ENCODE measurements at regions not wholly inside any gene's neighbourhood (a gene's known extent, or its start where the extent isn't known, plus 50 kb on each side); places are given as distances from the start of the nearest gene placed in this dataset.
"Not testable (repeated sequence)": the region's sequence is repeated elsewhere in the genome, so short reads cannot be mapped to it uniquely, and the experiment has no call there.

GRCh38 chr5:27463446-27464149 lies 425.2 kb upstream of the CDH9 start:
- Mint-ChIP-seq H3K4me3 (no peak overlapping the region), H3K27me3 (no peaks in the 10 kb centered on the region), H3K9me3 (peaks cover 0 to 4% of the 10 kb centered on the region in 2 donors), H3K4me1 (no peaks in the 10 kb centered on the region), H3K36me3 (no peaks in the 10 kb centered on the region), H3K27ac (no peak overlapping the region)
- ATAC-seq (replicated peaks) (no peak), DNase-seq (no peak)

GRCh38 chr5:27462936-27463335 lies 424.6 kb upstream of the CDH9 start:
- H3K27ac Mint-ChIP-seq = no peak overlapping the region
- DNase-seq (no peak), ATAC-seq (replicated peaks) (no peak)
- H3K4me1 Mint-ChIP-seq = no peaks in the 10 kb centered on the region
- H3K4me3 Mint-ChIP-seq = no peak overlapping the region
- H3K27me3 Mint-ChIP-seq = no peaks in the 10 kb centered on the region
- no peaks in the 10 kb centered on the region for H3K36me3 Mint-ChIP-seq
- peaks cover 0 to 4% of the 10 kb centered on the region in 2 donors for H3K9me3 Mint-ChIP-seq

- H3K36me3 Mint-ChIP-seq = no peaks in the 10 kb centered on the region
- H3K4me1 Mint-ChIP-seq = no peaks in the 10 kb centered on the region
- H3K27me3 Mint-ChIP-seq = no peaks in the 10 kb centered on the region
- no peak overlapping the region for H3K4me3 Mint-ChIP-seq
- H3K27ac Mint-ChIP-seq = no peak overlapping the region
- H3K9me3 Mint-ChIP-seq = no peaks in the 10 kb centered on the region
- no peak for ATAC-seq (replicated peaks)
- no peak for DNase-seq
These were observed 419.9 kb upstream of the CDH9 start for GRCh38 chr5:27458287-27458686.

GRCh38 chr5:27451377-27451776 lies 413.0 kb upstream of the CDH9 start:
- Mint-ChIP-seq H3K27ac (no peak overlapping the region), H3K4me3 (no peak overlapping the region), H3K9me3 (peaks cover 6 to 8% of the 10 kb centered on the region in 2 donors), H3K4me1 (no peaks in the 10 kb centered on the region), H3K27me3 (no peaks in the 10 kb centered on the region), H3K36me3 (no peaks in the 10 kb centered on the region)
- DNase-seq (no peak), ATAC-seq (replicated peaks) (no peak)

- Mint-ChIP-seq H3K4me3 (no peak overlapping the region), H3K9me3 (peaks cover 6 to 8% of the 10 kb centered on the region in 2 donors), H3K4me1 (no peaks in the 10 kb centered on the region), H3K36me3 (no peaks in the 10 kb centered on the region), H3K27me3 (no peaks in the 10 kb centered on the region), H3K27ac (no peak overlapping the region)
- ATAC-seq (replicated peaks) (no peak), DNase-seq (no peak)
These were observed 412.2 kb upstream of the CDH9 start for GRCh38 chr5:27450607-27451006.

GRCh38 chr5:27439383-27439782 lies 401.0 kb upstream of the CDH9 start:
- not testable (repeated sequence) for H3K27me3 Mint-ChIP-seq; H3K9me3 Mint-ChIP-seq; H3K4me1 Mint-ChIP-seq; H3K36me3 Mint-ChIP-seq; H3K27ac Mint-ChIP-seq; ATAC-seq (replicated peaks); H3K4me3 Mint-ChIP-seq; DNase-seq

GRCh38 chr5:27437594-27438200 lies 399.3 kb upstream of the CDH9 start:
- no peak for ATAC-seq (replicated peaks)
- Mint-ChIP-seq H3K9me3 (peaks cover 0 to 4% of the 10 kb centered on the region in 2 donors), H3K27ac (no peak overlapping the region), H3K4me1 (no peaks in the 10 kb centered on the region), H3K27me3 (no peaks in the 10 kb centered on the region), H3K36me3 (no peaks in the 10 kb centered on the region), H3K4me3 (no peak overlapping the region)
- no peak for DNase-seq

GRCh38 chr5:27434335-27434734 lies 395.9 kb upstream of the CDH9 start:
- ATAC-seq (replicated peaks) = no peak
- no peaks in the 10 kb centered on the region for H3K36me3 Mint-ChIP-seq
- no peaks in the 10 kb centered on the region for H3K4me1 Mint-ChIP-seq
- H3K27ac Mint-ChIP-seq = no peak overlapping the region
- no peak overlapping the region for H3K4me3 Mint-ChIP-seq
- peaks cover 0 to 8% of the 10 kb centered on the region in 2 donors for H3K9me3 Mint-ChIP-seq
- H3K27me3 Mint-ChIP-seq = no peaks in the 10 kb centered on the region
- DNase-seq = no peak

GRCh38 chr5:27414099-27414498 lies 375.7 kb upstream of the CDH9 start:
- H3K4me3 Mint-ChIP-seq = no peak overlapping the region
- H3K4me1 Mint-ChIP-seq = no peaks in the 10 kb centered on the region
- H3K27ac Mint-ChIP-seq = no peak overlapping the region
- H3K27me3 Mint-ChIP-seq = no peaks in the 10 kb centered on the region
- H3K9me3 Mint-ChIP-seq = peaks cover 6 to 7% of the 10 kb centered on the region in 2 donors
- no peak for ATAC-seq (replicated peaks)
- DNase-seq = no peak
- H3K36me3 Mint-ChIP-seq = no peaks in the 10 kb centered on the region

GRCh38 chr5:27412384-27412783 lies 374.0 kb upstream of the CDH9 start:
- H3K4me1 Mint-ChIP-seq = no peaks in the 10 kb centered on the region
- peaks cover 7 to 8% of the 10 kb centered on the region in 2 donors for H3K9me3 Mint-ChIP-seq

GRCh38 chr5:27406020-27406419 lies 367.6 kb upstream of the CDH9 start:
- Mint-ChIP-seq H3K9me3 (peaks cover 4% of the 10 kb centered on the region in 2 donors), H3K27ac (no peak overlapping the region), H3K27me3 (no peaks in the 10 kb centered on the region), H3K36me3 (no peaks in the 10 kb centered on the region), H3K4me1 (no peaks in the 10 kb centered on the region), H3K4me3 (no peak overlapping the region)
- ATAC-seq (replicated peaks) (no peak), DNase-seq (no peak)

More at GRCh38 chr5:27412384-27412783, 374.0 kb upstream of the CDH9 start:
- DNase-seq (no peak), ATAC-seq (replicated peaks) (no peak)
- H3K36me3 Mint-ChIP-seq = no peaks in the 10 kb centered on the region
- H3K27me3 Mint-ChIP-seq = no peaks in the 10 kb centered on the region
- no peak overlapping the region for H3K4me3 Mint-ChIP-seq
- no peak overlapping the region for H3K27ac Mint-ChIP-seq

- ATAC-seq (replicated peaks) (no peak), DNase-seq (no peak)
- H3K9me3 Mint-ChIP-seq = peaks cover 6 to 13% of the 10 kb centered on the region in 2 donors
- no peaks in the 10 kb centered on the region for H3K4me1 Mint-ChIP-seq
- no peak overlapping the region for H3K4me3 Mint-ChIP-seq
- no peaks in the 10 kb centered on the region for H3K36me3 Mint-ChIP-seq
- H3K27ac Mint-ChIP-seq = no peak overlapping the region
- no peaks in the 10 kb centered on the region for H3K27me3 Mint-ChIP-seq
These were observed 365.0 kb upstream of the CDH9 start for GRCh38 chr5:27403243-27403882.

GRCh38 chr5:27402828-27403227 lies 364.4 kb upstream of the CDH9 start:
- Mint-ChIP-seq H3K4me1 (no peaks in the 10 kb centered on the region), H3K9me3 (peaks cover 4 to 9% of the 10 kb centered on the region in 2 donors), H3K27me3 (no peaks in the 10 kb centered on the region), H3K36me3 (no peaks in the 10 kb centered on the region), H3K27ac (no peak overlapping the region), H3K4me3 (no peak overlapping the region)
- DNase-seq (no peak), ATAC-seq (replicated peaks) (no peak)

- Mint-ChIP-seq H3K9me3 (peaks cover 2 to 9% of the 10 kb centered on the region in 2 donors), H3K36me3 (no peaks in the 10 kb centered on the region), H3K4me3 (no peak overlapping the region), H3K4me1 (no peaks in the 10 kb centered on the region), H3K27me3 (no peaks in the 10 kb centered on the region), H3K27ac (no peak overlapping the region)
- no peak for DNase-seq
- ATAC-seq (replicated peaks) = no peak
These were observed 358.6 kb upstream of the CDH9 start for GRCh38 chr5:27396998-27397397.

GRCh38 chr5:27392716-27393115 lies 354.3 kb upstream of the CDH9 start:
- no peaks in the 10 kb centered on the region for H3K4me1 Mint-ChIP-seq
- peaks cover 0 to 2% of the 10 kb centered on the region in 2 donors for H3K9me3 Mint-ChIP-seq

More at GRCh38 chr5:27392716-27393115, 354.3 kb upstream of the CDH9 start:
- H3K27ac Mint-ChIP-seq = no peak overlapping the region
- ATAC-seq (replicated peaks) = no peak
- H3K4me3 Mint-ChIP-seq = no peak overlapping the region
- no peaks in the 10 kb centered on the region for H3K36me3 Mint-ChIP-seq
- H3K27me3 Mint-ChIP-seq = no peaks in the 10 kb centered on the region
- no peak for DNase-seq
